ENCODE measurements at regions not wholly inside any gene's neighbourhood (a gene's known extent, or its start where the extent isn't known, plus 50 kb on each side); places are given as distances from the start of the nearest gene placed in this dataset.

DNA sequence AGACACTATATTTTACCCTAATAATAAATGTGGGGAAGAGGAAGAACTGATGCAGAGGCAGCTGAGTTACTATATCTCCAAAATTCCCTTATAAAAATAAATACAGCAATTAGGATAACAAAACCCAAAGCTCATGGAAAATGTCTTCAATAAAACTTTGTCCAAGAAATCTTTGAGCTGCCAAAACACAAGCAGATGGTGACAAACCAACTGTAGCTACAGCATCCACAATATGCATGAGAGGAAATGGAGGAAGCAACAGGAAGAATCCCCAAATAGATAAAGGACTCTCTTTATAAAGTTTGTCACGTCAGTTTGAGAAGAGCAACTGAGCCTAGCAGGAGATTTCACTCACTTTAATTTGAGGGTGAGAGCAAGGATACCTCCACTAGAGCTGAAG, 638.2 kb downstream of the IGSF11 start:
- Histone ChIP-seq H3K36me3 (no peaks in the 10 kb centered on the region), H3K27ac (no peak overlapping the region), H3K4me1 (no peaks in the 10 kb centered on the region), H3K27me3 (no peaks in the 10 kb centered on the region), H3K4me3 (no peak overlapping the region), H3K9me3 (no peaks in the 10 kb centered on the region)
- no peak for DNase-seq
- TF ChIP-seq, protein P1, sequence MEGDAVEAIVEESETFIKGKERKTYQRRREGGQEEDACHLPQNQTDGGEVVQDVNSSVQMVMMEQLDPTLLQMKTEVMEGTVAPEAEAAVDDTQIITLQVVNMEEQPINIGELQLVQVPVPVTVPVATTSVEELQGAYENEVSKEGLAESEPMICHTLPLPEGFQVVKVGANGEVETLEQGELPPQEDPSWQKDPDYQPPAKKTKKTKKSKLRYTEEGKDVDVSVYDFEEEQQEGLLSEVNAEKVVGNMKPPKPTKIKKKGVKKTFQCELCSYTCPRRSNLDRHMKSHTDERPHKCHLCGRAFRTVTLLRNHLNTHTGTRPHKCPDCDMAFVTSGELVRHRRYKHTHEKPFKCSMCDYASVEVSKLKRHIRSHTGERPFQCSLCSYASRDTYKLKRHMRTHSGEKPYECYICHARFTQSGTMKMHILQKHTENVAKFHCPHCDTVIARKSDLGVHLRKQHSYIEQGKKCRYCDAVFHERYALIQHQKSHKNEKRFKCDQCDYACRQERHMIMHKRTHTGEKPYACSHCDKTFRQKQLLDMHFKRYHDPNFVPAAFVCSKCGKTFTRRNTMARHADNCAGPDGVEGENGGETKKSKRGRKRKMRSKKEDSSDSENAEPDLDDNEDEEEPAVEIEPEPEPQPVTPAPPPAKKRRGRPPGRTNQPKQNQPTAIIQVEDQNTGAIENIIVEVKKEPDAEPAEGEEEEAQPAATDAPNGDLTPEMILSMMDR (IDR thresholded peaks at IDR 0.05) = no peak
- TF ChIP-seq POLR2A (IDR thresholded peaks at IDR 0.05) = no peak
- intact Hi-C loops (cut with DNase I) = no loop called here
- 18 to 45% methylated on average over 1 of the region's 1 CpG for WGBS, 2 donors

DNA sequence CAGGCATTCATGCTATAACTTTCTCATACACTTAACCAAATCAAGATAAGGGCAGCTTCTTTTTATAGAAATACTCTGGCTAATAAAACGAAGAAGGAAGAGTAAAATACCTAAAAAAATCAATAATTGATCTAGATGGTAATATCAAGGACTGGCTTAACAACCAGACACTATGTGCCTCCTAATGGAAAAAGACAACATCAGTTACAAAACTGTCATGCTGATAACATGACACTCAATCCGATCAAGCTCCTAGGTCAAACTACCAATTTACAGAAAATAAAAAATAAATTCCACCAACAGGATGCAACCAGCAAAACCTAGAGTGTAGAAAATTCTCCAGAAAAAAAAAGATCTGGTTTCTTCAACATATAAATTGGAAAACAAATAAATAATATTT, 634.6 kb downstream of the IGSF11 start:
- no peaks in the 10 kb centered on the region for H3K27me3 ChIP-seq
- WGBS, 2 donors = 79 to 81% methylated on average over 2 of the region's 2 CpGs
- no peaks in the 10 kb centered on the region for H3K36me3 ChIP-seq
- no peaks in the 10 kb centered on the region for H3K4me1 ChIP-seq
- intact Hi-C loops (cut with DNase I) = loop anchor here (5.0 kb wide), 1 partner anchor 407 kb away; no protein-coding TSS in a partner anchor
- TF ChIP-seq, protein P1 (IDR thresholded peaks at IDR 0.05) = no peak
- TF ChIP-seq POLR2A (IDR thresholded peaks at IDR 0.05) = no peak
- H3K9me3 ChIP-seq = no peaks in the 10 kb centered on the region
- no peak overlapping the region for H3K27ac ChIP-seq
- no peak overlapping the region for H3K4me3 ChIP-seq
- DNase-seq = no peak

DNA sequence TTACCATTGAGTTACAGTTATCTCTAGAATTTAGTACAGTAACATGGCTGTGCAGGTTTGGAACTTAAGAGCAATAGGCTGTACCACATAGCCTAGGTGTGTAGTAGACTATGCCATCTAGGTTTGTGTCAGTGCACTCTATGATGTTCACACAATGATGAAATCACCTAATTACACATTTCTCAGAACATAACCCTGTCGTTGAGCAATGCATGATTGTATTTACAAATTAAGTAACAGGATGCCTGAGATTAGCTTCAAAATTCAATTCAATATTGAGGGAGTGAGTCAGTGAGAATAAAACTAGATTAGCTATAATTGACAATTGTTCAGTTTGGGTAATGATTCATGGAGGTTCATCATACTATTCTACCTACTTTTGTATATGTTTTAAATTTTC, 633.8 kb downstream of the IGSF11 start:
- Histone ChIP-seq H3K36me3 (no peaks in the 10 kb centered on the region), H3K4me3 (no peak overlapping the region), H3K27me3 (no peaks in the 10 kb centered on the region), H3K27ac (no peak overlapping the region), H3K4me1 (no peaks in the 10 kb centered on the region), H3K9me3 (no peaks in the 10 kb centered on the region)
- no peak for TF ChIP-seq POLR2A (IDR thresholded peaks at IDR 0.05)
- TF ChIP-seq, protein P1 (IDR thresholded peaks at IDR 0.05) = no peak
- 25 to 32% methylated on average over 1 of the region's 1 CpG for WGBS, 2 donors
- DNase-seq = no peak
- intact Hi-C loops (cut with DNase I) = loop anchor here (5.0 kb wide), 1 partner anchor 406 kb away; no protein-coding TSS in a partner anchor

DNA sequence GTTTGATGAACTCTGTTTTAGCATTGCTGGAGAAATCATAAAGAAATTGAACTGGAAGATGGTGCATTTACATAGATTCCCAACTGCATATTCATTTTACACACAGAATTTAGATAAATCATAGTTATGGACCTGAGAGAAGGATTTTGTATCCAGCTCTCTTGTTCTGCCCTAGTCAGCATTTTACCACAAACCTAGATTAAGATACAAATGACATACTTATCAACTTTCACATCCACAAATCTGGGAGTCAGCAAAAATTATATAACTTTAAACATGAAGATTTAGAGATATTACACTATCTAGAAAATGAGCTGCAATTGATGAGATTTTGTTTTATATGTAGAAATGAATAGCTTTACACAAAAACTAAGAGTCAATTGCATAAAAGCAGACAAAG, 632.8 kb downstream of the IGSF11 start:
- H3K27me3 ChIP-seq = no peaks in the 10 kb centered on the region
- H3K27ac ChIP-seq = no peak overlapping the region
- H3K4me3 ChIP-seq = no peak overlapping the region
- TF ChIP-seq, protein P1 (IDR thresholded peaks at IDR 0.05) = no peak
- no peak for TF ChIP-seq POLR2A (IDR thresholded peaks at IDR 0.05)
- DNase-seq = no peak
- H3K9me3 ChIP-seq = no peaks in the 10 kb centered on the region
- intact Hi-C loops (cut with DNase I) = loop anchor here (5.0 kb wide), 1 partner anchor 405 kb away; no protein-coding TSS in a partner anchor
- no peaks in the 10 kb centered on the region for H3K4me1 ChIP-seq
- no peaks in the 10 kb centered on the region for H3K36me3 ChIP-seq

DNA sequence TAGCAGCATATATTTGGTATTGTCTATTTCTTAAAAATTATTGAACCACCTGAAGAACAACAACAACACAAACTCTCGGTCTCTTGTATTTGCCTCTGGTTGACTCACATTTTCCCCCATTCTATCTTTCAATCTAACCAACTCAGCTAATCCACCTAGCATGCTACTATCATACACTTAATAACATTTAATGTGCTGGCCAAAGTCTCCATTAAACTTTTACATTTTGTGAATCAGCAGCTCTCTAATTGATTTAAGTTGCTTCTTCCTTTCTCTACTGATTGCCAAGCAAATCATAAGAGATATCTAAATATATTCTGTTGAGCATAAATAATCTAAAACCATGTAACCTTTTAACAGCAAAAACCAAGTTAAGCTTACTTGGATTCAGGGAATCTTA, 631.7 kb downstream of the IGSF11 start:
- no peaks in the 10 kb centered on the region for H3K36me3 ChIP-seq
- no peak overlapping the region for H3K27ac ChIP-seq
- no peak overlapping the region for H3K4me3 ChIP-seq
- H3K9me3 ChIP-seq = no peaks in the 10 kb centered on the region
- DNase-seq = no peak
- TF ChIP-seq POLR2A (IDR thresholded peaks at IDR 0.05) = no peak
- H3K4me1 ChIP-seq = no peaks in the 10 kb centered on the region
- 65 to 89% methylated on average over 1 of the region's 1 CpG for WGBS, 2 donors
- intact Hi-C loops (cut with DNase I) = loop anchor here (5.0 kb wide), 1 partner anchor 404 kb away; no protein-coding TSS in a partner anchor
- no peaks in the 10 kb centered on the region for H3K27me3 ChIP-seq

DNA sequence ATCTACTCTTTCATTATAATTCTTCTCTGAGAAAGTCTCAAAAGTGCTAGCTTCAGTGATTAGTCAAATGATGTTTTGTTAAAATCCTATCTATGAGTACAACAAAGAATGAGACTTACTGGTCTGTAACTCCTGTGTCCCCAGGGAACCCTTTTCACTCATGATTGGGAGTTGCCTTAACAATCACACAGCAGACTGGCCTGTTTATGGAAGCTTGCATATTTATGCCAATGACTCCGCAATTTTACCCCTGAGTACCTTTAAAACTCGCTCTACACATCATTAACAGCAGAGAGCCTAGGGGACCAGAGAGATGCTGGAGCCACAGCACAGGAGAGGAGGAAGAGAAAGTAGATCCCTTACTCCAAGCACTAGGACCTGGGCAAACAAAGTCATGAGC, 628.1 kb downstream of the IGSF11 start:
- no peak overlapping the region for H3K4me3 ChIP-seq
- 67 to 86% methylated on average over 1 to 2 of the region's 2 CpGs for WGBS, 2 donors
- TF ChIP-seq, protein P1 (IDR thresholded peaks at IDR 0.05) = no peak
- TF ChIP-seq POLR2A (IDR thresholded peaks at IDR 0.05) = no peak
- H3K36me3 ChIP-seq = no peaks in the 10 kb centered on the region
- DNase-seq = no peak
- H3K4me1 ChIP-seq = no peaks in the 10 kb centered on the region
- peaks cover 0 to 6% (median 0%) of the 10 kb centered on the region in 3 donors for H3K9me3 ChIP-seq
- H3K27ac ChIP-seq = no peak overlapping the region
- no peaks in the 10 kb centered on the region for H3K27me3 ChIP-seq
- intact Hi-C loops (cut with DNase I) = no loop called here
